ENCODE measurements at regions not wholly inside any gene's neighbourhood (a gene's known extent, or its start where the extent isn't known, plus 50 kb on each side); places are given as distances from the start of the nearest gene placed in this dataset.

DNA sequence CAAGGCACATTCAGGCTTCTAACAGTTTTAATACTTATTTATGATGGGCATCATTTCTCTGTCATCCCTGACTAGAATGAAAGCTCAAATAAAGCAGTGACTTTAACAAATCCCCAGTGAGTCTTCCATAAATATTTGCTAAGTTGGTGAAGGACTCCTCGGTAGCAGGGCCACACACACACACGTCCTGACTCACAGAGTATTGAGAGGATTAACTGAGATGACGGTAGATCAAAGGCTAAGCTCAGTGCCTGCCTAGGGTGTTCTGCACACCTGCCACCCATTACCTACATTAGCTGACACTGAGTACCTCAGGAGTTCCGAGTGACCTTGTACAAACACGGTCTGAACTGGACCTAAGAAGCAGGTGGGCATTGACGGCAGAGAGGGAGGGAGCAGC lies 197.3 kb upstream of the SFSWAP start:
- 69% methylated on average over 6 of the region's 6 CpGs; no CpG with 5 or more reads in 1 of the 2 experiments for WGBS, 2 experiments (ENCODE audit: extremely low coverage in 1 of 2, insufficient coverage in 1 of 2, insufficient read length in 1 of 2, insufficient replicate concordance in 2 of 2, low coverage in 1 of 2, low lambda C conversion rate in 2 of 2, missing lambda C conversion rate in 1 of 2)
- H2BK5ac ChIP-seq (ENCODE audit: low read depth, low read length): no peak overlapping the region

More for the DNA sequence above, 197.3 kb upstream of the SFSWAP start:
- no peaks in the 10 kb centered on the region for H4K20me1 ChIP-seq (replicated peaks in 1 of 2; ENCODE audit: control insufficient read depth in 1 of 2, insufficient read depth in 2 of 2, low read length in 2 of 2)
- no peak overlapping the region for H3K4me2 ChIP-seq (ENCODE audit: insufficient read depth in 1 of 2, low read depth in 2 of 2, low read length in 2 of 2)
- H3K27me3 ChIP-seq (replicated peaks in 1 of 4; ENCODE audit: control insufficient read depth in 3 of 4, extremely low read depth in 1 of 4, insufficient read depth in 3 of 4, low read length in 3 of 4): no peaks in the 10 kb centered on the region
- no peaks in the 10 kb centered on the region for H3K9me3 ChIP-seq (ENCODE audit: insufficient read depth in 2 of 2, low read depth in 1 of 2, low read length in 1 of 2)
- no peak overlapping the region for H3K27ac ChIP-seq (ENCODE audit: low read depth, low read length)
- no peak overlapping the region for H3K14ac ChIP-seq (ENCODE audit: insufficient read length)
- H2BK20ac ChIP-seq (ENCODE audit: low read length): no peak overlapping the region
- no peak for FAIRE-seq
- H4K91ac ChIP-seq (replicated peaks; ENCODE audit: insufficient read length, low read length): no peak overlapping the region
- no peaks in the 10 kb centered on the region for H3K79me1 ChIP-seq (ENCODE audit: low read depth, low read length)
- H3K36me3 ChIP-seq (ENCODE audit: control insufficient read depth in 2 of 4, insufficient read depth in 4 of 4, low read length in 3 of 4): no peaks in the 10 kb centered on the region
- H3K4me1 ChIP-seq (replicated peaks in 1 of 4; ENCODE audit: control insufficient read depth in 3 of 4, insufficient read depth in 4 of 4, low read length in 3 of 4): peaks cover 0 to 10% (median 5%) of the 10 kb centered on the region in 4 experiments; a peak in 5 of 7 replicates
- no peak overlapping the region for H3K56ac ChIP-seq (replicated peaks; ENCODE audit: insufficient read length, low read depth, low read length)
- no peak overlapping the region for H2AFZ ChIP-seq (ENCODE audit: low read length)
- H4K5ac ChIP-seq (ENCODE audit: insufficient read length, low read depth, low read length): no peak overlapping the region
- no peak overlapping the region for H3K4ac ChIP-seq (replicated peaks; ENCODE audit: insufficient read length, low read depth, low read length)
- no peaks in the 10 kb centered on the region for H3K79me2 ChIP-seq (ENCODE audit: control insufficient read depth in 1 of 2, insufficient read depth in 2 of 2, low read length in 2 of 2)
- TF ChIP-seq RAD21 (IDR thresholded peaks at IDR 0.05 in 1 of 2, conservative IDR thresholded peaks at IDR 0.05 in 1 of 2; ENCODE audit: low read depth in 2 of 2, low read length in 2 of 2) (no peak), SUZ12 (IDR thresholded peaks at IDR 0.05; ENCODE audit: low read length) (no peak), MAFK (IDR thresholded peaks at IDR 0.05; ENCODE audit: low read depth, low read length) (no peak), TAF7 (optimal IDR thresholded peaks at IDR 0.05; ENCODE audit: borderline replicate concordance, low read depth, low read length) (no peak), CREB1 (IDR thresholded peaks at IDR 0.05) (no peak), TEAD4 (IDR thresholded peaks at IDR 0.05; ENCODE audit: low read depth, low read length) (no peak)
- TF ChIP-seq, protein P1, sequence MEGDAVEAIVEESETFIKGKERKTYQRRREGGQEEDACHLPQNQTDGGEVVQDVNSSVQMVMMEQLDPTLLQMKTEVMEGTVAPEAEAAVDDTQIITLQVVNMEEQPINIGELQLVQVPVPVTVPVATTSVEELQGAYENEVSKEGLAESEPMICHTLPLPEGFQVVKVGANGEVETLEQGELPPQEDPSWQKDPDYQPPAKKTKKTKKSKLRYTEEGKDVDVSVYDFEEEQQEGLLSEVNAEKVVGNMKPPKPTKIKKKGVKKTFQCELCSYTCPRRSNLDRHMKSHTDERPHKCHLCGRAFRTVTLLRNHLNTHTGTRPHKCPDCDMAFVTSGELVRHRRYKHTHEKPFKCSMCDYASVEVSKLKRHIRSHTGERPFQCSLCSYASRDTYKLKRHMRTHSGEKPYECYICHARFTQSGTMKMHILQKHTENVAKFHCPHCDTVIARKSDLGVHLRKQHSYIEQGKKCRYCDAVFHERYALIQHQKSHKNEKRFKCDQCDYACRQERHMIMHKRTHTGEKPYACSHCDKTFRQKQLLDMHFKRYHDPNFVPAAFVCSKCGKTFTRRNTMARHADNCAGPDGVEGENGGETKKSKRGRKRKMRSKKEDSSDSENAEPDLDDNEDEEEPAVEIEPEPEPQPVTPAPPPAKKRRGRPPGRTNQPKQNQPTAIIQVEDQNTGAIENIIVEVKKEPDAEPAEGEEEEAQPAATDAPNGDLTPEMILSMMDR (IDR thresholded peaks at IDR 0.05; ENCODE audit: control extremely low read depth in 1 of 3, insufficient read depth in 1 of 3, low read depth in 1 of 3, low read length in 3 of 3): no peak
- no peak overlapping the region for H4K8ac ChIP-seq (ENCODE audit: extremely low read depth, insufficient read depth, low read length)
- no peak overlapping the region for H3K4me3 ChIP-seq (ENCODE audit: extremely low read depth in 1 of 4, insufficient read depth in 2 of 4, low read depth in 3 of 4, low read length in 4 of 4)
- H3K9ac ChIP-seq (replicated peaks in 1 of 4; ENCODE audit: extremely low read depth in 1 of 4, low read depth in 3 of 4, low read length in 3 of 4): no peak overlapping the region
- no peak overlapping the region for H2AK5ac ChIP-seq (ENCODE audit: low read depth, low read length)
- H2BK12ac ChIP-seq (ENCODE audit: low read depth, low read length): no peak overlapping the region
- H3K18ac ChIP-seq (ENCODE audit: extremely low read depth, low read length): no peak overlapping the region
- no peak for DNase-seq (ENCODE audit: low read depth in 1 of 2, low spot score in 2 of 2)
- ChIA-PET POLR2A (ENCODE audit: partially characterized antibody) (no interaction called here), CTCF (ENCODE audit: partially characterized antibody) (interaction anchor here (1.6 kb wide), 1 partner anchor 59 kb away, joined by 7 read pairs; no protein-coding TSS in a partner anchor)
- H2BK120ac ChIP-seq (replicated peaks; ENCODE audit: low read depth, low read length): no peak overlapping the region
- H2BK15ac ChIP-seq (ENCODE audit: low read length): no peak overlapping the region
- no peaks in the 10 kb centered on the region for H3K23me2 ChIP-seq (ENCODE audit: low read depth, low read length)
- no peak overlapping the region for H3K23ac ChIP-seq (ENCODE audit: insufficient read length)

Measured in H1 (cell line).